Heart left ventricle (tissue), 16 donors: ENCODE measurements at regions not wholly inside any gene's neighbourhood (a gene's known extent, or its start where the extent isn't known, plus 50 kb on each side); places are given as distances from the start of the nearest gene placed in this dataset.

ENCODE experiments used
- ATAC-seq, 4 donors: fragments of 200-7000 bp; cut with Tn5 transposase; one replicate each; pipeline ENCODE4 v1.9.1; 2020 to 2022; ENCODE audit warnings: moderate library complexity in 4 of 4, mild to moderate bottlenecking in 3 of 4, moderate number of reproducible peaks in 1 of 4
- DNase-seq, 5 donors: peaks; one replicate each; pipeline ENCODE4 v3.0.0-alpha.2; 2020
- H3K27ac ChIP-seq, 12 donors: fragments of 200-600 bp; sonication (generic) in 4 of 12; one replicate each; pipeline versions ENCODE4 v1.5.0 to v1.8.0; 2016 to 2022; ENCODE audit warnings: mild to moderate bottlenecking in 2 of 12
- H3K27me3 ChIP-seq, 9 donors: fragments of 200-600 bp; sonication (generic) in 2 of 9; one replicate each; pipeline versions ENCODE4 v1.5.1 to v1.8.0; 2016 to 2022; ENCODE audit warnings: mild to moderate bottlenecking in 3 of 9
- H3K36me3 ChIP-seq, 9 donors: fragments of 200-600 bp; sonication (generic) in 2 of 9; one replicate each; pipeline versions ENCODE4 v1.5.0 to v1.8.0; 2018 to 2022; ENCODE audit warnings: mild to moderate bottlenecking in 2 of 9
- H3K4me1 ChIP-seq, 12 donors: fragments of 200-600 bp; sonication (generic) in 4 of 12; one replicate each; pipeline versions ENCODE4 v1.5.0 to v1.8.0; 2016 to 2022; ENCODE audit warnings: mild to moderate bottlenecking in 3 of 12
- H3K4me3 ChIP-seq, 12 donors: fragments of 200-600 bp; sonication (generic) in 4 of 12; one replicate each; pipeline versions ENCODE4 v1.5.0 to v1.8.0; 2017 to 2022; ENCODE audit warnings: mild to moderate bottlenecking in 9 of 12, moderate library complexity in 4 of 12
- H3K9me3 ChIP-seq, 12 donors: fragments of 200-600 bp; sonication (generic) in 4 of 12; one replicate each; pipeline versions ENCODE4 v1.5.0 to v1.8.0; 2016 to 2022; ENCODE audit warnings: mild to moderate bottlenecking in 1 of 12
- CTCF ChIP-seq, 12 donors: fragments of 200-600 bp; sonication (generic) in 4 of 12; IDR thresholded peaks; one replicate each; pipeline versions ENCODE4 v1.5.0 to v1.8.0; 2018 to 2022; ENCODE audit warnings: antibody characterized with exemption in 12 of 12, mild to moderate bottlenecking in 5 of 12
- POLR2A ChIP-seq, 2 donors: fragments of 450-650 bp; IDR thresholded peaks; one replicate each; pipeline ENCODE4 v1.6.1; 2017; ENCODE audit warnings: antibody characterized with exemption in 2 of 2, mild to moderate bottlenecking in 2 of 2, moderate library complexity in 2 of 2
- WGBS, 4 donors: extraction: QIAGEN DNeasy Blood & Tissue Kit in 2 of 4; methylation state at CpG; one replicate each; pipeline versions ENCODE4 v1.1.5 to v1.1.7; 2013 to 2018; 5-methylcytosine and 5-hydroxymethylcytosine counted together
- intact Hi-C, 10 donors: fragments of 100-400 bp; cut with DNase I; formaldehyde crosslinking; loops; one replicate each; pipeline versions ENCODE4 v1.11.1 to v1.14.2; 2022
- donor health status: ischemic (EF 13 %, LVEDD 7.1; RV severe dilation, severe dysfunction).
- donor health status: healthy with polysubstance abuse.
- donor health status: DM: no; HTN: yes; CAD: no.
- donor health status: DM: no; HTN: no; CAD: no.
- donor health status: ischemic (EF 25% LVEDD 6.9; RV normal size, moderate dysfunction).
- donor health status: ischemic (EF 25% LVEDD 5.7; RV mildly dilated, moderate dysfunction).
- donor health status: healthy.
- donor health status: DM: yes; HTN: yes; CAD: no.
- donor health status: ischemic (EF 35%, LVEDD 5.7; RV mildly dilated, moderate dysfunction).
- donor health status: nonischemic (EF 11% LVEDD 7.7; RV severe dilation, severe dysfunction).
- donor health status: DM: yes; HTN: yes; CAD: no.
- donor health status: PGD.
- donor health status: ischemic (EF 29% LVEDD 5.4; RV normal size, mild dysfunction).
- donor health status: nonischemic (EF 23%, LVEDD 6.1; RV moderate dilation, normal function).

- intact Hi-C loops: no loop called here
- Histone ChIP-seq H3K27me3 (no peaks in the 10 kb centered on the region), H3K9me3 (no peaks in the 10 kb centered on the region), H3K4me1 (peaks cover 0 to 4% (median 0%) of the 10 kb centered on the region in 12 donors), H3K36me3 (no peaks in the 10 kb centered on the region), H3K4me3 (no peak overlapping the region), H3K27ac (no peak overlapping the region)
- ATAC-seq: no peak
- WGBS, 4 donors: 67 to 100% (median 84%) methylated on average over 1 of the region's 1 CpG
- no peak for DNase-seq
- TF ChIP-seq CTCF (IDR thresholded peaks at IDR 0.05) (no peak), POLR2A (IDR thresholded peaks at IDR 0.05) (no peak)
Measured at GRCh38 chr1:208433086-208433485, 188.9 kb upstream of the PLXNA2 start.

- Histone ChIP-seq H3K4me1 (peaks cover 0 to 4% (median 0%) of the 10 kb centered on the region in 12 donors), H3K27ac (no peak overlapping the region), H3K27me3 (no peaks in the 10 kb centered on the region), H3K4me3 (no peak overlapping the region), H3K9me3 (no peaks in the 10 kb centered on the region), H3K36me3 (no peaks in the 10 kb centered on the region)
- DNase-seq (no peak), ATAC-seq (no peak)
- no peak for TF ChIP-seq POLR2A (IDR thresholded peaks at IDR 0.05)
- TF ChIP-seq CTCF (IDR thresholded peaks at IDR 0.05): no peak
- intact Hi-C loops: no loop called here
- 30 to 65% (median 33%) methylated on average over 4 of the region's 4 CpGs for WGBS, 4 donors
Measured at GRCh38 chr1:208433971-208434370, 189.8 kb upstream of the PLXNA2 start.

GRCh38 chr1:208437401-208437800, 193.2 kb upstream of the PLXNA2 start:
- whole genome bisulfite sequencing, 4 donors: 66 to 81% (median 68%) methylated on average over 3 of the region's 3 CpGs
- intact Hi-C loops: no loop called here
- TF ChIP-seq POLR2A (IDR thresholded peaks at IDR 0.05) (no peak), CTCF (IDR thresholded peaks at IDR 0.05) (no peak)

GRCh38 chr1:208438112-208438699, 194.0 kb upstream of the PLXNA2 start:
- ATAC-seq (no peak), DNase-seq (no peak)
- Histone ChIP-seq H3K4me1 (peaks cover 0 to 4% (median 0%) of the 10 kb centered on the region in 12 donors), H3K27ac (no peak overlapping the region), H3K9me3 (peaks cover 0 to 26% (median 0%) of the 10 kb centered on the region in 12 donors), H3K36me3 (no peaks in the 10 kb centered on the region), H3K4me3 (no peak overlapping the region), H3K27me3 (no peaks in the 10 kb centered on the region)
- intact Hi-C loops: no loop called here
- 26 to 71% (median 65%) methylated on average over 2 of the region's 2 CpGs for WGBS, 4 donors
- TF ChIP-seq CTCF (IDR thresholded peaks at IDR 0.05) (no peak), POLR2A (IDR thresholded peaks at IDR 0.05) (no peak)

More at GRCh38 chr1:208437401-208437800, 193.2 kb upstream of the PLXNA2 start:
- H3K27me3 ChIP-seq: no peaks in the 10 kb centered on the region
- H3K36me3 ChIP-seq: no peaks in the 10 kb centered on the region
- no peak overlapping the region for H3K4me3 ChIP-seq
- peaks cover 0 to 18% (median 0%) of the 10 kb centered on the region in 12 donors for H3K9me3 ChIP-seq
- DNase-seq (no peak), ATAC-seq (no peak)
- no peak overlapping the region for H3K27ac ChIP-seq
- peaks cover 0 to 4% (median 0%) of the 10 kb centered on the region in 12 donors for H3K4me1 ChIP-seq
